ENCODE measurements at regions not wholly inside any gene's neighbourhood (a gene's known extent, or its start where the extent isn't known, plus 50 kb on each side); places are given as distances from the start of the nearest gene placed in this dataset.
"Not testable (repeated sequence)": the region's sequence is repeated elsewhere in the genome, so short reads cannot be mapped to it uniquely, and the experiment has no call there.

GRCh38 chr5:166880456-166880855, 1411.0 kb upstream of the WWC1 start:
- DNase-seq, result no peak

- DNase-seq, result no peak
Observed at GRCh38 chr5:166881802-166882201, 1409.6 kb upstream of the WWC1 start.

- no peak for DNase-seq
Observed at GRCh38 chr5:166883016-166883415, 1408.4 kb upstream of the WWC1 start.

- DNase-seq, result no peak
Observed at GRCh38 chr5:166898166-166898565, 1393.3 kb upstream of the WWC1 start.

GRCh38 chr5:166899343-166899742, 1392.1 kb upstream of the WWC1 start:
- DNase-seq, result no peak

- no peak for DNase-seq
Observed at GRCh38 chr5:166904571-166904970, 1386.9 kb upstream of the WWC1 start.

GRCh38 chr5:166906991-166907713, 1384.3 kb upstream of the WWC1 start:
- no peak for DNase-seq

- no peak for DNase-seq
Observed at GRCh38 chr5:166909040-166909439, 1382.4 kb upstream of the WWC1 start.

GRCh38 chr5:166909926-166910325, 1381.5 kb upstream of the WWC1 start:
- DNase-seq, result no peak

- no peak for DNase-seq
Observed at GRCh38 chr5:166910995-166911394, 1380.5 kb upstream of the WWC1 start.

GRCh38 chr5:166916021-166916420, 1375.4 kb upstream of the WWC1 start:
- no peak for DNase-seq

GRCh38 chr5:166926138-166926537, 1365.3 kb upstream of the WWC1 start:
- DNase-seq, result no peak

- not testable (repeated sequence) for DNase-seq
Observed at GRCh38 chr5:166926806-166927475, 1364.5 kb upstream of the WWC1 start.

GRCh38 chr5:166936351-166936750, 1355.1 kb upstream of the WWC1 start:
- no peak for DNase-seq

- no peak for DNase-seq
Observed at GRCh38 chr5:166938071-166938470, 1353.4 kb upstream of the WWC1 start.

- DNase-seq, result no peak
Observed at GRCh38 chr5:166942948-166943347, 1348.5 kb upstream of the WWC1 start.

- no peak for DNase-seq
Observed at GRCh38 chr5:166947045-166947444, 1344.4 kb upstream of the WWC1 start.

GRCh38 chr5:166948679-166949078, 1342.8 kb upstream of the WWC1 start:
- DNase-seq, result no peak

GRCh38 chr5:166952048-166952447, 1339.4 kb upstream of the WWC1 start:
- DNase-seq, result no peak

- DNase-seq, result no peak
Observed at GRCh38 chr5:166957782-166958181, 1333.7 kb upstream of the WWC1 start.

GRCh38 chr5:166959766-166960165, 1331.7 kb upstream of the WWC1 start:
- DNase-seq, result no peak

- no peak for DNase-seq
Observed at GRCh38 chr5:166961028-166961427, 1330.4 kb upstream of the WWC1 start.

- DNase-seq, result no peak
Observed at GRCh38 chr5:166961913-166962312, 1329.5 kb upstream of the WWC1 start.

GRCh38 chr5:166962461-166962860, 1329.0 kb upstream of the WWC1 start:
- no peak for DNase-seq

- no peak for DNase-seq
Observed at GRCh38 chr5:166963596-166963995, 1327.8 kb upstream of the WWC1 start.

Data from CD4-positive, alpha-beta T cell treated with Interleukin-17A for 1 hour (primary cell).